B cell (primary cell): ENCODE measurements at regions not wholly inside any gene's neighbourhood (a gene's known extent, or its start where the extent isn't known, plus 50 kb on each side); places are given as distances from the start of the nearest gene placed in this dataset.

Experiments used
- EZH2 ChIP-seq: IDR thresholded peaks from 2 replicates; pipeline ENCODE4 v1.6.1; 2012; ENCODE audit warnings: borderline replicate concordance, low read depth, mild to moderate bottlenecking, moderate library complexity, low read length; ENCODE audit not compliant: insufficient read depth, poor library complexity, severe bottlenecking
- TF ChIP-seq, protein P1 (sequence below): fragments of 200-600 bp; IDR thresholded peaks from one replicate; pipeline ENCODE4 v1.8.0; 2022; ENCODE audit warnings: antibody characterized with exemption, mild to moderate bottlenecking

- no peak for TF ChIP-seq EZH2
- TF ChIP-seq, protein P1, sequence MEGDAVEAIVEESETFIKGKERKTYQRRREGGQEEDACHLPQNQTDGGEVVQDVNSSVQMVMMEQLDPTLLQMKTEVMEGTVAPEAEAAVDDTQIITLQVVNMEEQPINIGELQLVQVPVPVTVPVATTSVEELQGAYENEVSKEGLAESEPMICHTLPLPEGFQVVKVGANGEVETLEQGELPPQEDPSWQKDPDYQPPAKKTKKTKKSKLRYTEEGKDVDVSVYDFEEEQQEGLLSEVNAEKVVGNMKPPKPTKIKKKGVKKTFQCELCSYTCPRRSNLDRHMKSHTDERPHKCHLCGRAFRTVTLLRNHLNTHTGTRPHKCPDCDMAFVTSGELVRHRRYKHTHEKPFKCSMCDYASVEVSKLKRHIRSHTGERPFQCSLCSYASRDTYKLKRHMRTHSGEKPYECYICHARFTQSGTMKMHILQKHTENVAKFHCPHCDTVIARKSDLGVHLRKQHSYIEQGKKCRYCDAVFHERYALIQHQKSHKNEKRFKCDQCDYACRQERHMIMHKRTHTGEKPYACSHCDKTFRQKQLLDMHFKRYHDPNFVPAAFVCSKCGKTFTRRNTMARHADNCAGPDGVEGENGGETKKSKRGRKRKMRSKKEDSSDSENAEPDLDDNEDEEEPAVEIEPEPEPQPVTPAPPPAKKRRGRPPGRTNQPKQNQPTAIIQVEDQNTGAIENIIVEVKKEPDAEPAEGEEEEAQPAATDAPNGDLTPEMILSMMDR: no peak
These were observed 481.4 kb upstream of the CDH7 start for GRCh38 chr18:65269375-65269774.
